ENCODE measurements at regions not wholly inside any gene's neighbourhood (a gene's known extent, or its start where the extent isn't known, plus 50 kb on each side); places are given as distances from the start of the nearest gene placed in this dataset.

GRCh38 chr9:87167582-87167981, 220.3 kb upstream of the GAS1 start:
- Histone ChIP-seq H3K4me3 (no peak overlapping the region), H3K4me1 (no peaks in the 10 kb centered on the region), H3K36me3 (ENCODE audit: insufficient read depth in 1 of 2, low read depth in 1 of 2) (no peaks in the 10 kb centered on the region), H3K27ac (no peak overlapping the region), H3K27me3 (ENCODE audit: insufficient read depth in 3 of 3, low read length in 2 of 3) (no peaks in the 10 kb centered on the region), H3K9me3 (no peaks in the 10 kb centered on the region)
- WGBS, 3 donors, result 96 to 98% (median 97%) methylated on average over 4 of the region's 4 CpGs
- TF ChIP-seq CTCF (IDR thresholded peaks at IDR 0.05), result no peak
- intact Hi-C loops (cut with DNase I), result no loop called here
- DNase-seq (no peak), ATAC-seq (no peak)

GRCh38 chr9:87178302-87178701, 231.0 kb upstream of the GAS1 start:
- DNase-seq (no peak), ATAC-seq (no peak)
- intact Hi-C loops (cut with DNase I), result no loop called here
- no peaks in the 10 kb centered on the region for H3K36me3 ChIP-seq (ENCODE audit: insufficient read depth in 1 of 2, low read depth in 1 of 2)
- TF ChIP-seq CTCF (IDR thresholded peaks at IDR 0.05), result no peak
- no peaks in the 10 kb centered on the region for H3K27me3 ChIP-seq (ENCODE audit: insufficient read depth in 3 of 3, low read length in 2 of 3)
- H3K9me3 ChIP-seq, result no peaks in the 10 kb centered on the region
- H3K27ac ChIP-seq, result no peak overlapping the region
- no peak overlapping the region for H3K4me3 ChIP-seq
- H3K4me1 ChIP-seq, result peaks cover 5% of the 10 kb centered on the region

- Histone ChIP-seq H3K36me3 (ENCODE audit: insufficient read depth in 1 of 2, low read depth in 1 of 2) (no peaks in the 10 kb centered on the region), H3K27me3 (ENCODE audit: insufficient read depth in 3 of 3, low read length in 2 of 3) (no peaks in the 10 kb centered on the region), H3K9me3 (no peaks in the 10 kb centered on the region), H3K4me3 (no peak overlapping the region), H3K27ac (no peak overlapping the region), H3K4me1 (peaks cover 5% of the 10 kb centered on the region)
- intact Hi-C loops (cut with DNase I), result no loop called here
- no peak for TF ChIP-seq CTCF (IDR thresholded peaks at IDR 0.05)
- ATAC-seq, result peak in 2 of 4 donors; percentile 10 to 20
- WGBS, 3 donors, result 62 to 78% (median 73%) methylated on average over 7 of the region's 7 CpGs
- DNase-seq, result no peak
Measured at GRCh38 chr9:87179553-87180340, 232.4 kb upstream of the GAS1 start.

GRCh38 chr9:87180361-87180760, 233.1 kb upstream of the GAS1 start:
- Histone ChIP-seq H3K27ac (no peak overlapping the region), H3K27me3 (ENCODE audit: insufficient read depth in 3 of 3, low read length in 2 of 3) (no peaks in the 10 kb centered on the region), H3K4me3 (no peak overlapping the region), H3K4me1 (peaks cover 5% of the 10 kb centered on the region), H3K9me3 (no peaks in the 10 kb centered on the region), H3K36me3 (ENCODE audit: insufficient read depth in 1 of 2, low read depth in 1 of 2) (no peaks in the 10 kb centered on the region)
- intact Hi-C loops (cut with DNase I), result no loop called here
- ATAC-seq (peak in 2 of 4 donors; percentile 73 to 75), DNase-seq (no peak)
- no peak for TF ChIP-seq CTCF (IDR thresholded peaks at IDR 0.05)
- WGBS, 3 donors, result 18 to 28% (median 25%) methylated on average over 5 of the region's 5 CpGs

GRCh38 chr9:87180841-87181240, 233.5 kb upstream of the GAS1 start:
- no peak for TF ChIP-seq CTCF (IDR thresholded peaks at IDR 0.05)
- Histone ChIP-seq H3K27me3 (ENCODE audit: insufficient read depth in 3 of 3, low read length in 2 of 3) (no peaks in the 10 kb centered on the region), H3K4me3 (no peak overlapping the region), H3K4me1 (peaks cover 5% of the 10 kb centered on the region), H3K27ac (no peak overlapping the region), H3K9me3 (no peaks in the 10 kb centered on the region), H3K36me3 (ENCODE audit: insufficient read depth in 1 of 2, low read depth in 1 of 2) (no peaks in the 10 kb centered on the region)
- WGBS, 3 donors, result 76 to 88% (median 87%) methylated on average over 2 of the region's 2 CpGs
- intact Hi-C loops (cut with DNase I), result no loop called here
- no peak for DNase-seq
- ATAC-seq, result no peak

Data from psoas muscle (tissue), 7 donors.